DOHH2 (cell line): ENCODE measurements at regions not wholly inside any gene's neighbourhood (a gene's known extent, or its start where the extent isn't known, plus 50 kb on each side); places are given as distances from the start of the nearest gene placed in this dataset.

Experiments
- EZH2phosphoT487 ChIP-seq: fragments of 200-600 bp; sonication (generic); IDR thresholded peaks from 2 replicates; pipeline ENCODE4 v1.6.1; 2017; ENCODE audit warnings: borderline replicate concordance, mild to moderate bottlenecking, antibody characterized with exemption, low read length, moderate library complexity, mixed read lengths
- TF ChIP-seq, protein P1 (sequence below): fragments of 200-600 bp; sonication (generic); IDR thresholded peaks from one replicate; pipeline ENCODE4 v1.5.1; 2014; ENCODE audit warnings: antibody characterized with exemption, mild to moderate bottlenecking, low read depth, low read length; ENCODE audit not compliant: poor library complexity, severe bottlenecking

DNA sequence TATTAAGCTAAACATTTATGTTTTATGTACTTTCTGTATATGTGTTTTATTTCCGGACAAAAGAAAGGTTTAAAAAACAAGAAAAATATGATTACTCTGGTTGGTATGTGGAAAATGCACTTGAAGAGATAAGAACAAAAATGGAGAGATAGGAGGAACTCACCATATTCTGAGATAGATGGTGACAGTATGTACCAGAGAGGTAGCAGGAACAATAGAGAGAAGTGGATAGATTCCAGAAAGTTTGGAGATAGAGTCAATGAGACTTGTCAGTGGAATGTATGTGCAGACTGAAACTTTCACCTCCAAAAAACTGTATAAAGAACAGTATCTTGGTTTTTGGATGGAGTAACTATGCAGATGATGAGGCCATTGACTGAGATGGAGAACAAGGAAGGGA lies 105.6 kb upstream of the FSHR start:
- TF ChIP-seq EZH2phosphoT487 = no peak
- TF ChIP-seq, protein P1, sequence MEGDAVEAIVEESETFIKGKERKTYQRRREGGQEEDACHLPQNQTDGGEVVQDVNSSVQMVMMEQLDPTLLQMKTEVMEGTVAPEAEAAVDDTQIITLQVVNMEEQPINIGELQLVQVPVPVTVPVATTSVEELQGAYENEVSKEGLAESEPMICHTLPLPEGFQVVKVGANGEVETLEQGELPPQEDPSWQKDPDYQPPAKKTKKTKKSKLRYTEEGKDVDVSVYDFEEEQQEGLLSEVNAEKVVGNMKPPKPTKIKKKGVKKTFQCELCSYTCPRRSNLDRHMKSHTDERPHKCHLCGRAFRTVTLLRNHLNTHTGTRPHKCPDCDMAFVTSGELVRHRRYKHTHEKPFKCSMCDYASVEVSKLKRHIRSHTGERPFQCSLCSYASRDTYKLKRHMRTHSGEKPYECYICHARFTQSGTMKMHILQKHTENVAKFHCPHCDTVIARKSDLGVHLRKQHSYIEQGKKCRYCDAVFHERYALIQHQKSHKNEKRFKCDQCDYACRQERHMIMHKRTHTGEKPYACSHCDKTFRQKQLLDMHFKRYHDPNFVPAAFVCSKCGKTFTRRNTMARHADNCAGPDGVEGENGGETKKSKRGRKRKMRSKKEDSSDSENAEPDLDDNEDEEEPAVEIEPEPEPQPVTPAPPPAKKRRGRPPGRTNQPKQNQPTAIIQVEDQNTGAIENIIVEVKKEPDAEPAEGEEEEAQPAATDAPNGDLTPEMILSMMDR = no peak
